ENCODE measurements at regions not wholly inside any gene's neighbourhood (a gene's known extent, or its start where the extent isn't known, plus 50 kb on each side); places are given as distances from the start of the nearest gene placed in this dataset.
"Not testable (repeated sequence)": the region's sequence is repeated elsewhere in the genome, so short reads cannot be mapped to it uniquely, and the experiment has no call there.

- POLR2A ChIA-PET = no interaction called here
- H3K27me3 Mint-ChIP-seq = no peaks in the 10 kb centered on the region
- ATAC-seq (no peak), DNase-seq (no peak)
- CTCF ChIA-PET = no interaction called here
- H3K36me3 Mint-ChIP-seq (ENCODE audit: low read depth) = no peaks in the 10 kb centered on the region
- intact Hi-C loops (cut with DNase I, micrococcal nuclease) = no loop called here
- H3K9me3 Mint-ChIP-seq (ENCODE audit: low read depth) = no peaks in the 10 kb centered on the region
- H3K27ac Mint-ChIP-seq = no peak overlapping the region
- peaks cover 7% of the 10 kb centered on the region for H3K4me1 Mint-ChIP-seq
- H3K4me3 Mint-ChIP-seq = no peak overlapping the region
Measured at GRCh38 chr2:63740020-63740419, 101.7 kb upstream of the UGP2 start.

- H3K4me1 Mint-ChIP-seq = peaks cover 7% of the 10 kb centered on the region
- ChIA-PET POLR2A (interaction anchor here (0.8 kb wide), 1 partner anchor 25 kb away, joined by 13 read pairs; no protein-coding TSS in a partner anchor), CTCF (no interaction called here)
- ATAC-seq = no peak
- H3K9me3 Mint-ChIP-seq (ENCODE audit: low read depth) = no peaks in the 10 kb centered on the region
- no peaks in the 10 kb centered on the region for H3K36me3 Mint-ChIP-seq (ENCODE audit: low read depth)
- intact Hi-C loops (cut with DNase I, micrococcal nuclease) = no loop called here
- no peak overlapping the region for H3K4me3 Mint-ChIP-seq
- DNase-seq = no peak
- no peak overlapping the region for H3K27ac Mint-ChIP-seq
- H3K27me3 Mint-ChIP-seq = no peaks in the 10 kb centered on the region
Measured at GRCh38 chr2:63740943-63741342, 100.8 kb upstream of the UGP2 start.

GRCh38 chr2:63741884-63742579 is 99.7 kb upstream of the UGP2 start:
- intact Hi-C loops (cut with DNase I, micrococcal nuclease) = no loop called here
- Mint-ChIP-seq H3K4me1 (peaks cover 7% of the 10 kb centered on the region), H3K27ac (no peak overlapping the region), H3K27me3 (no peaks in the 10 kb centered on the region), H3K9me3 (ENCODE audit: low read depth) (peaks cover 5% of the 10 kb centered on the region), H3K4me3 (no peak overlapping the region), H3K36me3 (ENCODE audit: low read depth) (no peaks in the 10 kb centered on the region)
- DNase-seq = no peak
- ATAC-seq = no peak
- CTCF ChIA-PET = interaction anchor here (0.6 kb wide), 1 partner anchor 258 kb away, joined by 3 read pairs; no protein-coding TSS in a partner anchor
- POLR2A ChIA-PET = no interaction called here

GRCh38 chr2:63742580-63742976 is 99.1 kb upstream of the UGP2 start:
- Mint-ChIP-seq H3K36me3 (ENCODE audit: low read depth) (no peaks in the 10 kb centered on the region), H3K9me3 (ENCODE audit: low read depth) (peaks cover 5% of the 10 kb centered on the region), H3K27me3 (no peaks in the 10 kb centered on the region), H3K4me1 (peaks cover 7% of the 10 kb centered on the region), H3K4me3 (no peak overlapping the region), H3K27ac (no peak overlapping the region)
- intact Hi-C loops (cut with DNase I, micrococcal nuclease) = no loop called here
- ChIA-PET POLR2A (no interaction called here), CTCF (no interaction called here)
- no peak for DNase-seq
- ATAC-seq = no peak

DNA sequence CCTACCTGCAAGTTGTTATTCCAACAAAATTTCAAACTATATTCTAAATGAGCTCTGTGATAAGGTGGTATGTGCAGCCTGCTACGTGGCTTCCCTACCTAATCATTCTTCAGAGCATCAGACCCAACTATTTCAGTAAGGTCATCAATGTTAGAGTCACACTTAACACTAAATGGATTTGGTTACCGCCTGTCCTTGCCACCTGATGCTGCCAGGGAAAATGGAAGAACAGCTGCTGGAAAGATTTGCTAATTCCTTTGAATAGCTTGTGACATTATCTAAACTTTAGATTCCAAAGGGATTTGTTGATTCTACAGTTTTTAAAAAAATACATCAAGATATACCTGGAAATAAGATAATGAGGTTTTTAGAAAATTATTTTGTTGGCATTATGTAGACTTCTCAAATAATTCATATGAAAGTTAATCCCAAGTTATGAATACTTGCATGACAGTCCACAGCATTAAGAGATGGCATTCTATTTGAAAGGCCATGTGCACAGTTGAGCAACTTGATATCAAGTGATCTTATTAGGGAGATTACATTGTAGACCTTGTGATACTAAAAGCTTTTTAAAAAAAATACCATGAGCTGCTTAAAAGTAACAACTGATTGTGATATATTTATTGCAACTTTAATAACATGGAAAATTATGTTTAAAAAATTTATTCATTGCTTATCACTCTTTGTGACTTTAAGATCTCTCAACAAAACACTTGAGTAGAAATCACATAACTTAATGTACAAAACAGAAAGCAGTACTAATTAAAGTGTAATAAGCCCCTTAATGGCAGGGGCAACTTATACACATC is 98.3 kb upstream of the UGP2 start:
- intact Hi-C loops (cut with DNase I, micrococcal nuclease) = no loop called here
- ATAC-seq (no peak), DNase-seq (no peak)
- POLR2A ChIA-PET = no interaction called here
- Mint-ChIP-seq H3K4me3 (no peak overlapping the region), H3K9me3 (ENCODE audit: low read depth) (peaks cover 5% of the 10 kb centered on the region), H3K4me1 (peaks cover under 1% of the 10 kb centered on the region), H3K36me3 (ENCODE audit: low read depth) (no peaks in the 10 kb centered on the region), H3K27me3 (no peaks in the 10 kb centered on the region), H3K27ac (no peak overlapping the region)
- CTCF ChIA-PET = interaction anchor here (0.6 kb wide), 1 partner anchor 53 kb away, joined by 3 read pairs; no protein-coding TSS in a partner anchor

- H3K9me3 Mint-ChIP-seq (ENCODE audit: low read depth) = peaks cover 5% of the 10 kb centered on the region
Measured at GRCh38 chr2:63743982-63744966, 97.4 kb upstream of the UGP2 start.

GRCh38 chr2:63746548-63746947 is 95.1 kb upstream of the UGP2 start:
- H3K36me3 Mint-ChIP-seq (ENCODE audit: low read depth); POLR2A ChIA-PET; ATAC-seq: not testable (repeated sequence)

More at GRCh38 chr2:63743982-63744966, 97.4 kb upstream of the UGP2 start:
- ChIA-PET POLR2A (no interaction called here), CTCF (interaction anchor here (0.8 kb wide), 1 partner anchor 45 kb away, joined by 3 read pairs; no protein-coding TSS in a partner anchor)
- intact Hi-C loops (cut with DNase I, micrococcal nuclease) = no loop called here
- H3K27ac Mint-ChIP-seq = no peak overlapping the region
- DNase-seq (no peak), ATAC-seq (no peak)
- no peaks in the 10 kb centered on the region for H3K4me1 Mint-ChIP-seq
- no peaks in the 10 kb centered on the region for H3K36me3 Mint-ChIP-seq (ENCODE audit: low read depth)
- H3K4me3 Mint-ChIP-seq = no peak overlapping the region
- peaks cover 2% of the 10 kb centered on the region for H3K27me3 Mint-ChIP-seq

GRCh38 chr2:63751901-63752300 is 89.8 kb upstream of the UGP2 start:
- Mint-ChIP-seq H3K4me1 (no peaks in the 10 kb centered on the region), H3K4me3 (no peak overlapping the region), H3K27ac (no peak overlapping the region), H3K9me3 (ENCODE audit: low read depth) (no peaks in the 10 kb centered on the region), H3K36me3 (ENCODE audit: low read depth) (no peaks in the 10 kb centered on the region), H3K27me3 (peaks cover 12% of the 10 kb centered on the region)
- intact Hi-C loops (cut with DNase I, micrococcal nuclease) = no loop called here
- DNase-seq (no peak), ATAC-seq (no peak)
- POLR2A ChIA-PET = no interaction called here
- CTCF ChIA-PET = interaction anchor here (0.8 to 1.5 kb wide), 2 partner anchors 36 to 569 kb away, joined by 4 read pairs; no protein-coding TSS in a partner anchor

More at GRCh38 chr2:63746548-63746947, 95.1 kb upstream of the UGP2 start:
- H3K9me3 Mint-ChIP-seq (ENCODE audit: low read depth); H3K27me3 Mint-ChIP-seq; H3K4me3 Mint-ChIP-seq; CTCF ChIA-PET; intact Hi-C loops (cut with DNase I, micrococcal nuclease); DNase-seq; H3K27ac Mint-ChIP-seq; H3K4me1 Mint-ChIP-seq: not testable (repeated sequence)

- no peaks in the 10 kb centered on the region for H3K4me1 Mint-ChIP-seq
- intact Hi-C loops (cut with DNase I, micrococcal nuclease) = no loop called here
- CTCF ChIA-PET = interaction anchor here (0.6 kb wide), 1 partner anchor 109 kb away, joined by 3 read pairs; no protein-coding TSS in a partner anchor
- no peak overlapping the region for H3K4me3 Mint-ChIP-seq
- no peaks in the 10 kb centered on the region for H3K9me3 Mint-ChIP-seq (ENCODE audit: low read depth)
- ATAC-seq = no peak
- POLR2A ChIA-PET = no interaction called here
- no peak overlapping the region for H3K27ac Mint-ChIP-seq
- H3K36me3 Mint-ChIP-seq (ENCODE audit: low read depth) = no peaks in the 10 kb centered on the region
- DNase-seq = no peak
- H3K27me3 Mint-ChIP-seq = peaks cover 10% of the 10 kb centered on the region
Measured at GRCh38 chr2:63755216-63755615, 86.5 kb upstream of the UGP2 start.

- no peak for ATAC-seq
- H3K9me3 Mint-ChIP-seq (ENCODE audit: low read depth) = no peaks in the 10 kb centered on the region
- no peak overlapping the region for H3K4me3 Mint-ChIP-seq
- H3K27ac Mint-ChIP-seq = no peak overlapping the region
- intact Hi-C loops (cut with DNase I, micrococcal nuclease) = no loop called here
- H3K36me3 Mint-ChIP-seq (ENCODE audit: low read depth) = no peaks in the 10 kb centered on the region
- CTCF ChIA-PET = interaction anchor here (0.6 to 1.5 kb wide), 2 partner anchors 57 to 110 kb away, joined by 3 read pairs; no protein-coding TSS in a partner anchor
- peaks cover 5% of the 10 kb centered on the region for H3K27me3 Mint-ChIP-seq
- DNase-seq = no peak
- H3K4me1 Mint-ChIP-seq = no peaks in the 10 kb centered on the region
- POLR2A ChIA-PET = no interaction called here
Measured at GRCh38 chr2:63755965-63756364, 85.7 kb upstream of the UGP2 start.

DNA sequence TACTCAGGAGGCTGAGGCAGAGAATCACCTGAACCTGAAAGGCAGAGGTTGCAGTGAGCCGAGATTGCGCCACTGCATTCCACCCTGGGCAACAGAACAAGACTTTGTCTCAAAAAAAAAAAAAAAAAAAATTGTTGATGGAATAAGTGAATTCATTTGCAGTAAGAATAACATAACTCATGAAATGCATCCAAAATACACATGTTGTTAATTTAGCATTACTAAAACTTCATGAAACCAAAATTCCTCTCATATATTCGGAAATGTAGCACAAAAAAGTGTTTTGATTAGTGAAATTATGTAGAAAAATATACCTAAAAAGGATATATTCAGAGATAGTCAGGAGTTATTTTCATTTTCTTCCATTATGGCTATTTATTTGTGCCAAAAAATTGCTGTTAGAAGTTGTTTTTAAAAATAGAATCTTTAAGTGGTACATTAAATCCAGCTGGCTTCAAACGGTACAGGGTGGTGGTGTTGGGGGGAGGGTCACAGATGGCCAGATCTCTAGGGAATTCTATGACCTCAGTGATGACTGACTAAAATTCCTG is 78.2 kb upstream of the UGP2 start:
- Mint-ChIP-seq H3K27me3 (no peaks in the 10 kb centered on the region), H3K27ac (no peak overlapping the region), H3K4me3 (no peak overlapping the region), H3K9me3 (ENCODE audit: low read depth) (peaks cover under 1% of the 10 kb centered on the region), H3K4me1 (no peaks in the 10 kb centered on the region), H3K36me3 (ENCODE audit: low read depth) (no peaks in the 10 kb centered on the region)
- ATAC-seq (no peak), DNase-seq (no peak)
- intact Hi-C loops (cut with DNase I, micrococcal nuclease) = no loop called here
- POLR2A ChIA-PET = no interaction called here
- CTCF ChIA-PET = interaction anchor here (1.0 kb wide), 1 partner anchor 11 kb away, joined by 3 read pairs; no protein-coding TSS in a partner anchor

Data from activated CD4-positive, alpha-beta T cell treated with anti-CD3 and anti-CD28 coated beads for 36 hours (primary cell).